NCI-H2196 (cell line): ENCODE measurements at regions not wholly inside any gene's neighbourhood (a gene's known extent, or its start where the extent isn't known, plus 50 kb on each side); places are given as distances from the start of the nearest gene placed in this dataset.

Experiments
- DNase-seq: peaks from one replicate; lab custom pipeline; 2025; ENCODE audit not compliant: unreplicated experiment; lab: John Stamatoyannopoulos, UW

DNA sequence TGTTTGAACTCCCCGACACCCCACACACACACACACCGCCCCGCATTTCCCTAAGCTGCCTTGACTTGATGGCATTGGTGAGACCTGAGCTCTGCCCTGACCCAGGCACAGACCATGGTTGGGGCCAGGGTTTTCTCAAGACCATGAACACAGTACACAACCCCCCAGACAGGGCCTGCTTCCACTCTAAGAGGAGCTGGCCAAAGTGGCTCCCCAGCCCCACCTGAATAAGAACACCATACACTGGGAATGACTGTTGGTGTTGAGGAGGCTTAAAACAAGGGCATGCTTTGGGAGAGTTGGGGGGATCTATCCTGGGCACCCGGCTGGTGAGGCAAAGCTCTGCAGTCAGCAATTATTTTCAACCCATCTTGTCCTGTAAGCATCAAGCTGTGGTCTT lies 77.6 kb upstream of the SYT6 start:
- no peak for DNase-seq

GRCh38 chr1:114229368-114229767 lies 75.7 kb upstream of the SYT6 start:
- no peak for DNase-seq

DNA sequence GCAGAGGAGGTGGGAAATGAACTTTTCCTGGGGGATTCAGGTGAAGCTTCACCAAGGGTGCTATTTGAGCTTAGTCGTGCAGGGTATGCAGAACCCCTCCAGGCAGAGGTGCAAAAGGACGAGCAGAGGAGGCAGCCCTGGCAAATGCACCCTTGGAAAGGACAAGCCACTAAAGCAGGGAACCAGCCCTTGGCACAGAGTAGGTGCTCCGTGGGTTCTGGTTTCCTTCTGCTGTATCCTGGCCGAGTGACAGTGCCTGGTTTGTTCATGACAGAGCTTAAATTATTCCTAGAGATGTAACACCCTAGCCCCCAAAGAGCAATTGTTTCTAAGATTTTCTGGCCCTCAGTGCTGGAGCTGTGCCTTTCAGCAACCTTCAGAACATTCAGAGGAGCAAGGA lies 73.4 kb upstream of the SYT6 start:
- DNase-seq = no peak

- DNase-seq = no peak
These were observed 70.7 kb upstream of the SYT6 start for GRCh38 chr1:114224196-114224907.

DNA sequence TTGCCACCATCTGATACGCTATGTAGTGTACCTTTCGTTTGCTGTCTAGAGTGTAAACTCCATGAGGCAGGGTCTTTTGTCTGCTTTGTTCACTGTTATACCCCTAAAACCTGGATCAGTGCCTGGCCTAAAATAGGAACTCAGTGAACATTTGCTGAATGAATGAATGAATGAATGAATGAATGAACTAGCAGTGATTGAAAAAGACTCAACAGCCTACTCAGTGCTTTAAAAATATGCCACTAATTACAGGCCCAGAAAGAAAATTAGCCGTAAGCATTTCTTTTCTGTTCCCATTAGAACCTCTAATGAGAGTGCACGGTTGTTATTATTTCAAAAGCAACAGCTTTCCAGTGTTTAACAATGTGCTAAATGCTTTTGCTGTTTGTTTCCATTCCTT lies 69.3 kb upstream of the SYT6 start:
- DNase-seq = no peak

GRCh38 chr1:114219172-114219868 lies 65.7 kb upstream of the SYT6 start:
- DNase-seq = no peak

- DNase-seq = no peak
These were observed 64.9 kb upstream of the SYT6 start for GRCh38 chr1:114218361-114219171.

GRCh38 chr1:114216431-114217173 lies 62.9 kb upstream of the SYT6 start:
- no peak for DNase-seq

DNA sequence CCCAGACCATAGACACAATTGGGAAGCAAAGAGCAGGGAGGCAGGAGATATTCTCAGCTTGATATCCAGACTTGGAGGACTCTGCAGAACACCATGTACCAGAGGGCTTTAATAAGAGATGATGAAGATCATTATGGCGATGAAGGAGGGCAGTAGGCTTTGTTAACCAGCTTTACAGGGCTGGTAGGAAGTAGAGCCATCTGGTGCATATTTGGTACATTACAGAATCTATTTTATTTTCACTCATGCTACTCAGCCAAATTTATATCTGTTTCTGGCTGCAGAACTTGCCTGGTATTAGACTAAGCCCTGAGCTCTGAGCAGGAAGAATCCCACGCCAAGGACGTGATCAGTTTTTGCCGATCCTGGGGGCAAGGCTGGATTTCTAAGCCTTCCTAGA lies 61.8 kb upstream of the SYT6 start:
- DNase-seq = no peak

GRCh38 chr1:114214016-114214415 lies 60.3 kb upstream of the SYT6 start:
- no peak for DNase-seq

- no peak for DNase-seq
These were observed 56.3 kb upstream of the SYT6 start for GRCh38 chr1:114209971-114210370.

DNA sequence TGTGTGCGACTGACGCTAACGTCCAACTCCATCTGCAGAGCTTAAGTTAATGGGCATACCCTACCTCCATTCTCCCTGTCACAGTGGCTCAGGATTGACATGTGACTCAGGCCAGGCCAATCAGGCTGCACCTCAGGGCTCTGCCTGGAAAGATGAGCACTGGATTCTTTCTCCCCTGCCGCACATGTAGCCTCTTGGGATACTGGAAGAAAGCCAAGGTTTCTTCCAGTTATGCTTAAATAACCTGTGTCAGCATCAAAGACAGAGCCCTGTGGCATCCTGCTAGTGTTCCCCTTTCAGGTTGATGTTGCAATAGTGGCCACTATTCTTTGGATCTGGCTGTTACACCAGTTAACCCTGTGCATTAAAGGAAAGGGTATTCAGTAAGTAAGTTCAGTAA lies 55.0 kb upstream of the SYT6 start:
- DNase-seq = no peak

DNA sequence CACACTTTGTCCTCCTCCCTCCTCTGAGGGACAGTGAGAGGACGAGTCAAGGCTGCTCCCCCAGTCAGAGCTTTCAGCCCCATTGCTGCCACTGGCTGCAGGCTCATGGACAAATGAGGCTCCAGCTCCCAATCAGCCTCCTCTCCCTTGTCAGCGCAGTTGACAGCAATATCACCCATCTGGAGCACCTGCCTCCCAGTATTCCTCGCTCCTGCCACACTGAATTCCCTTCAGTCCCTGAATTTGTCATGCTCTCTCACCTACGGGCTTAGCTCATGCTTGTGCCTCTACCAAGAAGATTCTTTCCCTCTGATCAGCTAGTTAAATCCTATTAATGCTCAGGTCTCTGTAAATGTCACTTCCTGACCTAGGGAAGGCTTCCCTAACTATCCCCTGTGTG lies 54.4 kb upstream of the SYT6 start:
- DNase-seq = no peak

DNA sequence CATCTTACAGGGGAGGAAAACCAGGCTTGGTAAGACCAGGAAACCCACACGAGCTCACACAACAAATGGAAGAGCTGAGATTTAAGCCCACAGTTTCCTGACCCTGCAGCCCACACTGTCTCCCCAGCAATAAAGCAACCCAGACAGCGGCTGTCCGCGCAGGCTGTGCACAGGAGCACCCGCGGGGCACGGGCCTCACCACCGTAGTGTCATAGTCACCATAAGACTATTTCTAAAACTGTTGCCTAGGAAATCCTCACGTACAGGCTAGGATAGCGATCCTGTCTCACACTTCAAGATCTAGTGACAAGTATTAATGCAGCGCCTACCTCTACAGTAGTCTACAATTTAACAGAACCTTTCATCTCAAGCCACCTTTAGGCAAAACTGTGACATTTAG lies 54.0 kb upstream of the SYT6 start:
- no peak for DNase-seq

DNA sequence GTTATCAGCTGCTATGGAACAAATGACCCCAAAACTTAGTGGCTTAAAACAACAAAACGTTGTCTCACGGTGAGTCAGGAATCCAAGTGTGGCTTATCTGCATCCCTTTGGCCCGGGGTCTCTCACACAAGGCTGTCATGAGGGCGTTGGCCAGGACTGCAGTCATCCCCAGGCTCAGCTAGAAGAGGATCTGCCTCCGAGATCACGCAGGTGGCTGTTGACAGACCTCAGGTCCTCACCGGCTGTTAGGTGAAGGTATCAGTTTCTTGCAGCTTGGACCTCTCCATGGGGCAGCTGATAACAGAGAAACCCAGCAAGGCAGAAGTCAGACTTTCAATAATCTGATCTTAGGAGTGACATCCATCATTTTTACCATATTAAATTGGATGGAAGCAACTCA lies 52.7 kb upstream of the SYT6 start:
- no peak for DNase-seq

DNA sequence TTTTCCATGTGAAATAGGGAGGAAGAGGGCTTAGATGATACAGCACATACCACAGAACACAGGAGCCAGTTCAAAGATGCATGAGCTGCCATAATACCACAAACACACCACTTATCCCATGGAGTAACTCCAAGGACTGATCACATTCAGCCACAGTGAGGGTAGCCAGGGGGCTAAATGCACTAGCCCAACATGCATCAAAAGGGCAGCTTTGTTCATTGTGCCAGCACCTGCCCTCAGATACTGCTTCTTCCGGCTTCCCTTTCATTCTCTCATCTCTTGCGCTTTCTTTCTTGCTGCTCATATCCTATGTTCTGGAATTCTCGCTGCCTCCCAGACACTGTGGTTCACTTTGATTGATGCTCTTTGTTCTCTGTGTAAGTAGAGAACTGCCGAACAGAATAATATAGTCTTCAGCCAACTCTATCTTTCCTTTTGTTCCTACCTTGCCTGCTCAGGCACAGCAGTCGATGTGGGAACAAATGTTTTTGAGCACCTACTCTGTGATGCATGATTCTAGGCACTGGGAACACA lies 50.0 kb upstream of the SYT6 start:
- no peak for DNase-seq
